ENCODE measurements at regions not wholly inside any gene's neighbourhood (a gene's known extent, or its start where the extent isn't known, plus 50 kb on each side); places are given as distances from the start of the nearest gene placed in this dataset.

DNA sequence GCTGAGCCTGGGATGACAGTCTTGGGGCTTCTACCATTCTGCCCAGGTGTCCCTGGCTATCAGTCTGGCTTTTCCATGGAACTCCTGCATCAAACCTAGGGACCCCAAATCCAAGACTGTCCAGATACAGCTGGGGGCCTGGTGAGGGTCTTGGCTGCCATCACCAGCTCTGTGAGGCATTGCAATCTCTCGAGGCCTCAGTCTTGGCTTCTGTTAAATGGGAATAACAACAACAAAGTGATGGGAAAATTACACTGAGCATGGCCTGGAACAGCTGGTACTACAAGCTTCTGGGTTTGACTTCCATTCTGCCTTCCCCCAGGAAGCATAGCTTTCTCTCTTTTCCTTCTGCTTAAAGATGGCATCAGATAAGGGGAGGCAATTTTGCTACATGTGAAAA is 50.0 kb upstream of the LCTL start:
- DNase-seq: no peak
- TF ChIP-seq GATA1 (IDR thresholded peaks at IDR 0.05; ENCODE audit: low read depth, low read length) (no peak), POLR2A (IDR thresholded peaks at IDR 0.05; ENCODE audit: low read length) (no peak)

DNA sequence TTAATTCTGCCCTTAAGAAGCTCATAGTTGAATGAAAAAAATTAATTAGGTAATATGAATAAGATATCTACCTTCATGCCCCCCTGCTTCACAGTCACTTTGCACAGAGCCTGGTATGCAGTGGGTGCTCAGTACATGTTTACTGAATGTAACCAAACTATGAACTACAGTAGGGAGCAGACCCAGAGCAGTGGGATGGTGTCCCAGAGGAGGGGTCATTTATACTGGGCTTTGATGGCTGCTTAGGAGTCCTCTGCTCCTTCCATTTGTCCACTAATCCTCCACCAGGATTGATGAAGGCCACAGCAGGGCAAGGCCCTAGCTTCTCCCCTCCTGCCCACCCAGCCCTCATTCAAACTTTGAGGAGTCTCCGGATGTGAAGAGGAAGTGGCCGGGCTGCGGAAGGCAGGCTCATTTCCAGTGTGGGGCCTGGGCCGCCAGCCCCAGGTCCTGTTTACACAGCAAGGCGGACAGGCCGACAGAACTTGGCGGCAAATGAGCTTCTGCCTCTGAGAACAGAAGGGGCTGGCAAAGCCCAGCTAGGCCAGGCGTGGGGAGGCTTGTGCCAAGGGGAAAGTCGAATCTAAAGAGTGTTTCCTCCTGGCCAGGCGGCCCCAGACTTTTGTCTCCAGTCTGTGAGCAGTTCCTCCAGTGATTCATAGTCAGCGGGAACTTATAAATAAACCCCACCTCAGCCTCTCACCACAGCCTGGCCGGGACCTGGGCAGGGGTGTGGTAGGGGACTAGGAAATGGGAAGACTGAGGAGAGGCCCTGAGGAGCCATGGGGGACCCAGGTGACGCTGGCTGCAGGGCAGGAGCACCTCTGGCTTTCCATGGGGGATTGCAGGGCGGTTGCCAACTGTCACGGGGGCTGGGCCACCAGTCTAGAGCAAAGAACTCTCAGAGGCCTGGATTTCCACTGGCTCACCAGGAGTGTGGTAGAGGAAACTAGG is 51.6 kb upstream of the LCTL start:
- peak in 1 of 2 experiments; percentile 23 for DNase-seq
- no peak for TF ChIP-seq POLR2A (IDR thresholded peaks at IDR 0.05; ENCODE audit: low read length)
- no peak for TF ChIP-seq GATA1 (IDR thresholded peaks at IDR 0.05; ENCODE audit: low read depth, low read length)

DNA sequence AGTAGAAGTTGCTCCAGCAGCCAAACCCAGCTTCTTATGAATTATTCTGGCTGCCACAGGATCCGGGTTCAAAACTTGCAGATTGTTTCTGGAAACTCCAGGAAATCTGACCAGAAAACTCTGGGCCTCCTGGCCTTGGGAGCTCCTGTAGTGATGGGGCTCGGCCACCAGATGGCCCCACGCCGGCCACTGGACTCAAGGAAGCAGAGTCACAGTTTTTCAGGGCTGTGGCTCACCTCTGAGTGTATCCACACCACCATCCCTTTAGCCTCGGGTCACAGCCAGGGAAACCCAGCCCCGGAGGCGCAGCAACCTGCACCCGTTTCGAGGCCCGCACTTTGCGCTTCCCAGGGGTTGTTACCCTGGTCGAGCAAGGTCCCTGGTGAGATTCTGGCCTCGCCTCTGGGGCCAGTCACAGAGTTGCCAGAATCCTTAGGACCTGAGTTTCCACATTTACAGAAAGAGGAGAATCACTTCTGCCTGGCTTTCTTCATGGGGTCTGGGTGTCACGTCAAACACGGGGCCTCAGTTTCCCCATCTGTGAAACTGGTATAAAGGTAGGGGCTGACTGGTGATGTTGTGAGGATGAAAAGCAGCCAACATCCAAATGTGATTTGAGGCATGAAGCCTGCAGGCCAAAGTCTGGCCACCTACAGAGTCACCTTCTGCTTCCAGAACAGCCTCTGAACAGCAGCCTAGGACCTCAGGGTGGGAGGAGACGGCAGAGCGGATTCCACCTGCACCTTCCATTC is 53.5 kb upstream of the LCTL start:
- DNase-seq: peak; percentile 78 to 85
- TF ChIP-seq POLR2A (IDR thresholded peaks at IDR 0.05; ENCODE audit: low read length): no peak
- TF ChIP-seq GATA1 (IDR thresholded peaks at IDR 0.05; ENCODE audit: low read depth, low read length): no peak

DNA sequence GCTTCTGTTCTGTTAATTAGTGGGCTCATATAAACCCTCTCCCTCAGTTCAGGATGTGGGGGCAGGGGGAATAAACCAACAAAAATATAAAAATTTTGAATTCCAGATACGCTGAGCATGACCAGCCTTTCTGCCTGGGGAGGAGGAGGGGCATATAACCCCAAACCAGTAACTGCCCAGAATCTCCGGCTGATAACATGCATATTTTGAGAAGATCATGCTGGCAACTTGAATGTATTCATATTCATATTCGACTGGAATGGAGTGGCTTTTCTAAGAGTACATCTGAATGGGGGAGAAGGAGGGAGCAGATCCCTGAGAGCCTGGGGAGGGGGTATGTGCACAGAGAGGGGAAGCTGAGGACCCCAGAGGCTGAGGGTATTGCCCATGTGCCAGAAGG is 54.5 kb upstream of the LCTL start:
- TF ChIP-seq GATA1 (IDR thresholded peaks at IDR 0.05; ENCODE audit: low read depth, low read length) (no peak), POLR2A (IDR thresholded peaks at IDR 0.05; ENCODE audit: low read length) (peak; percentile 41)

DNA sequence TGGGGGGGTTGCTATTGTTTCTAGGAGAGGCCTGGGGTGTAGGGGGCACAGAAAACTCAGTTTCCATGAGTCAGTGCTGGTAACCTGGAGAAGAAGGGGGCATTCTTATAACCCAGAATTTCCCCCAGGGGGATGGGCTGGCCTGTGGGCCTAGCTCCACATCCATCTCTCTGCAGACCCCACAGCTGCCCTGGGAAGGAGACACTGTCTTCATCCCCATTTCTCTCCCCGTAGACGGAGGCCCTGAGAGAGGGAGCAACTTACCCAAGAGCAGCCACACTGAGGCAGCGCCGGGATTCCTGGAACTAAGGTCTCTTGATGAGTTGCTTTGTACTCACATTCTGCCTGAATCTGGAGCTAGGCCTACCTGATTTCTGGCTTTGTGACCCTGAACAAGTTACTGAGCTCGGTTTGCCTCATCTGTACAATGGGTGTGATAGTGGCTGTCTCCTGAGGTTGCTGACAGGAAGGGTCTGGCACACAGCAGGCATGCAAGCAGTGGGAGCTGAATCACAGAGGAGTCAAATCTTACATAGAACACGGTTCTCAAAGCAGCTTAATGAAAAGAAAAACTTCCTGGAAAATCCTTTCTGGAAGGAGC is 55.0 kb upstream of the LCTL start:
- TF ChIP-seq POLR2A (IDR thresholded peaks at IDR 0.05; ENCODE audit: low read length) (peak; percentile 11), GATA1 (IDR thresholded peaks at IDR 0.05; ENCODE audit: low read depth, low read length) (no peak)
- peak in 1 of 2 experiments; percentile 26 for DNase-seq

More for the DNA sequence above, 54.5 kb upstream of the LCTL start:
- DNase-seq: peak; percentile 65 to 76

DNA sequence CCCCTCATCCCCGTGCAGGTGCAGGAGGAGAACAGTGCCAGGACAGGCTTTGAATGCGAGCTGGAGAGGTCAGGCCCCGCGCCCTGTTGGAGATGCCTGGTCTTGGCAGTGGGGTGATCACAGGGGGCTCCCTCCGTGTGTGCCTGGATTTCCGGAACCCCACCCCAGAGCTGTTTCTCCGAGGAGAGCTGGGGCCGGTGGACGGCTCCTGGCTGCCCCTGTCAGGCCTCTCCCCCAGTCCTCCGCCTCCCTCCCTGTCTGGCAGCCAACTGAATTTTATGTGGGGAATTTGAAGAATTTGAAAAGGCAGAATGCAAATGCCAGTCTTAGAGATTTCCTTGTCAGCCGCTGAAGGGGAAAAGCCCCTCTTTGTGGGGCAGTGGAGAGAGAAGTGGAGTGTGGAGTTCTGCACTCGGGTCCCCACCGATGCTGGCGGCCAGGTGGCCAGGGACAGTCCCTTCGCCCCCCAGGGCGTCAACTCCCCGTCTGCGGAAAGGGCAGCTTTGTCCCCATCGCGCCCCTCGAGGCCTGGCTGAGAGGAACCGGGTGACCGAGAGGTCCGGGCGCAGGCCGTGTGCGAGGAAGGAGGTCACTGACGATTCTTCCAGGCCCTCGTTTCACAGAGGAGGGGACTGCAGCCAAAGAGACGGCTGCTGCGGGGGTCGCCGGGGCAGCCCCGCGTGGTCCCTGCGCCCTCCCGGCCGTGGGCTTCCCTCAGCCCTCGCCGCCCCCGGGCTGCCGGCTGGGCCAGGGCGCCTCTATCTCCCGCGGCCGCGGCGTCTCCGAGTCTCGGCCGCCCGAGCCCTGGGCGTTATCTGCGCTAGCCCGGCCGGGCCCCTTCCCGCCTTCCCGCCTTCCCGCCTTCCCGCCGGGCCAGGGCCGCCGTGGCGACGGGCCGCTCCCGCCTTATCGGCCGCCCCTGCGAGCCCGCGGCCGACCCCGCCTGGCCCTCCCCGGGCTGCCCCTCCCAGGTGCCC is 56.0 kb upstream of the LCTL start:
- peak; percentile 81 to 85 for DNase-seq
- TF ChIP-seq POLR2A (IDR thresholded peaks at IDR 0.05; ENCODE audit: low read length) (no peak), GATA1 (IDR thresholded peaks at IDR 0.05; ENCODE audit: low read depth, low read length) (no peak)

DNA sequence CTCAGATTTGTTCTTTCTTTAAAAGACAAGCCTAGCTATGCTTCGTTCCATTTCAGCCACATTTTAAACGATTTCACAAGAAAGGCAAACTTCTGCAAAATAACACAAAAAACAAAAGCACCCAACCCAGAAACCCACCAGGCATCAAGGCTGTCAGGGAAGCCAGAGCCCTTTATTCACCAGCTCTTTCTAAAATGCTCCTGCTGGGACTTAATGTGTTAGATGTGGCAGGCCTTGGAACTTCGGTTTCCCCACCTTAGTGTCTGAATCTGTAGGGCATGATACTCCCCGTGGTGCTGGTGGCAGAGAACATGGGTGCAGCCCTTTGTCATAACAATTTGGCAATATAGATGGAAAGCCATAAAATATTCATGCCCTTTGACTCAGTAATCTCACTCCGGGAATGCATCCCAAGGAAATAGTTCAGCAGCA is 56.8 kb upstream of the LCTL start:
- TF ChIP-seq POLR2A (IDR thresholded peaks at IDR 0.05; ENCODE audit: low read length) (no peak), GATA1 (IDR thresholded peaks at IDR 0.05; ENCODE audit: low read depth, low read length) (no peak)
- peak; percentile 57 to 60 for DNase-seq

DNA sequence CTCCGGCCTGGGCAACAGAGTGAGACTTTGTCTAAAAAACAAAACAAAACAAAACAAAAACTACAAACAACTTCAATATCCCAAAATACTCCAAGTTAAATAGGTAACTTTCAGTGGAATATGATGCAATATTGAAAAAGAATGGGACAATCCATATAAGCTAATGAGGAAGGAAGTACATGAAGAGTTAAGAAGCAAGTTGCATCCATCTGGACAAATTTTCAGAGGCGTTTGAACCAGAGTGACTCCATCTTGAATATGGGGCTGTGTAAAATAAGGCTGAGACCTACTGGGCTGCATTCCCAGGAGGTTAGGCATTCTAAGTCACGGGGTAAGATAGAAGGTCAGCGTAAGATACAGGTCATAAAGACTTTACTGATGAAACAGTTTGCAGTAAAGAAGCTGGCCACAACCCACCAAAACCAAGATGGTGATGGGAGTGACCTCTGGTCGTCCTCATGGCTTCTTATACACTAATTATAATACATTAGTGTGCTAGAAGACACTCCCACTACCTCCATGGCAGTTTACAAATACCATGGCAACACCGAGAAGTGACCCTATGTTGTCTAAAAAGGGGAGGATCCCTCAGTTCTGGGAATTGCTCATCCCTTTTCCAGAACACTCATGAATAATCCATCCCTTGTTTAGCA is 58.1 kb upstream of the LCTL start:
- no peak for TF ChIP-seq POLR2A (IDR thresholded peaks at IDR 0.05; ENCODE audit: low read length)
- TF ChIP-seq GATA1 (IDR thresholded peaks at IDR 0.05; ENCODE audit: low read depth, low read length): no peak
- DNase-seq: peak; percentile 29 to 54

DNA sequence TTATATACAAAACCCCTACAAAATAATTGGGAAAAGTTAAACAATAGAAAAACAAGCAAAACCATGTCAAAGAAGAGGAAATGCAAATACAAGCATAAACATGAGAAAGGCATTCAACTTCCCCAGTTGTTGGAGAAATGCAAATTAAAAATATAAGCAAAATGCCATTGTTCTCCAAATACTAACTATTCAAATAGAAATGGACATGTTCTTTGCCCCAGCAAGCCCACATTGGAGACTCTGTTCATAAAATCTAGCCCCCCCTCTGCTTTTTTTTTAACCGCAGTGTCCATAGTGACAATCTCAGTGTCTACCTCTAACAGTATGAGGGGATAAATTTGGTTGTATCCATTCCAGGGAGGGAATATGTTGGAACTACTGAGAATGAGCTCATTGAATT is 59.7 kb upstream of the LCTL start:
- DNase-seq: no peak
- TF ChIP-seq GATA1 (IDR thresholded peaks at IDR 0.05; ENCODE audit: low read depth, low read length) (no peak), POLR2A (IDR thresholded peaks at IDR 0.05; ENCODE audit: low read length) (no peak)

DNA sequence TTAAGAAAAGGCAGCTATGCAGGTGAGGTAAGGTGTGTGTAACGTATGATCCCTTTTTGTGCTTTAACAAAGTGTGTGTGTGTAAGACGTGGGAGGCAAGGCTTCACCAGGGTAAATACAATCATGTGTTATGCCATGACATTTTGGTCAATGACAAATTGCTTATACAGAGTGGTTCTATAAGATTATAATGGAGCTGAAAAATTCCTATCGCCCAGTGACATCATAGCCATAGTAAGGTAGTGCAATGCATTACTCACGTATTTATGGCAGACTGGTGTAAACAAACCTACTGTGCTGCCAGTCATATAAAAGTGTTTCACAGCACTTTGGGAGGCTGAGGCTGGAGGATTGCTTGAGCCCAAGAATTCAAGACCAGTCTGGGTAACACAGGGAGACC is 60.2 kb upstream of the LCTL start:
- peak in 1 of 2 experiments; percentile 31 for DNase-seq

DNA sequence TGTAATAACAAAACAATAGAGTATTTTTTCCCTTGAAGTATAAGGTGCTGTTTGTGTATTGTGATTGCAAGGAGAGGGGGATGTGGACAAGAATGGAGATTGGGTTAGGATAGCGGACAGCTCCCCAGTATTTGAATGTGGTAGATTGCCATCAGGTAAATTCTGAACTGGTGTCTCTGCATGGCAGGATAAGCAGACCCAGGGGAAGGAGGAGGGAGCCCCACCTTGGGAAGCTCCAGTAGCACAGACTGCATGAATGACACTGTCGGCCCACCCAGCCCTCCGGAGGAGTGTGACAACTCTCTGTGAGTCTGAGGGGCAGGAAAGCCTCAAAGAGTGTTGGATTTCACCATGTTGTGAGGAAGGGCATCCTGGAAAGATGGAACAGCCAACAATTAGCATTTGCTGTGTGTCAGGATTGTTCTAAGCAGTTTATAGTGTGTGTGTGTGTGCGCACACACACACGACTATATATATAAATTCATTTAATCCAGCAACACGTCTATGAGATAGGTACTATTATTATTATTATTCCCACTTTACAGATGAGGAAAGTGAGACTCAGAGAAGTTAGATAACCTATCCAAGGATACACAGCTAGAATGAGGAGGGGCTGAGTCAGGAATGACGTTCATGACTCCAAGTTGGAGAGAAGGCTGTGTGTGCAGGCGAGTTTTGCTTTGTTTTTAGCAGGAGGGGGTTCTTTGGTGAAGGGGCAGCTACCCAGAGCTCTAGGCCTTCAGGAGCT is 63.4 kb upstream of the LCTL start:
- DNase-seq: peak; percentile 63 to 84
- no peak for TF ChIP-seq GATA1 (IDR thresholded peaks at IDR 0.05; ENCODE audit: low read depth, low read length)
- TF ChIP-seq POLR2A (IDR thresholded peaks at IDR 0.05; ENCODE audit: low read length): no peak

More for the DNA sequence above, 60.2 kb upstream of the LCTL start:
- TF ChIP-seq GATA1 (IDR thresholded peaks at IDR 0.05; ENCODE audit: low read depth, low read length) (no peak), POLR2A (IDR thresholded peaks at IDR 0.05; ENCODE audit: low read length) (no peak)
